Neural cell (in vitro differentiated cells): ENCODE measurements at regions not wholly inside any gene's neighbourhood (a gene's known extent, or its start where the extent isn't known, plus 50 kb on each side); places are given as distances from the start of the nearest gene placed in this dataset.

Experiments
- H2AFZ ChIP-seq: fragments of 200-600, 300-800 bp; sonication (generic), shearing (Covaris generic); 2 replicates; pipeline ENCODE4 v1.6.0; 2014; ENCODE audit warnings: low read depth, mild to moderate bottlenecking, antibody characterized with exemption, low read length, moderate library complexity
- H3F3A ChIP-seq: fragments of 200-600 bp; shearing (Covaris generic); 2 replicates; pipeline ENCODE4 v1.6.1; 2016; ENCODE audit warnings: mild to moderate bottlenecking, moderate library complexity, mixed read lengths, antibody characterized with exemption, low read length; ENCODE audit not compliant: insufficient read depth, poor library complexity, severe bottlenecking
- H3K27ac ChIP-seq: fragments of 200-600, 300-800 bp; sonication (generic), shearing (Covaris generic); 2 replicates; pipeline ENCODE4 v1.5.1; 2014; ENCODE audit warnings: mild to moderate bottlenecking, low read length, moderate library complexity
- H3K27me3 ChIP-seq: fragments of 300-800, 200-600 bp; sonication (generic), shearing (Covaris generic); 2 replicates; pipeline ENCODE4 v1.6.0; 2014; ENCODE audit warnings: mild to moderate bottlenecking, low read depth, low read length, moderate library complexity; ENCODE audit not compliant: insufficient read depth
- H3K36me3 ChIP-seq: fragments of 300-800, 200-600 bp; sonication (generic), shearing (Covaris generic); 2 replicates; pipeline ENCODE4 v1.5.1; 2014; ENCODE audit warnings: mild to moderate bottlenecking, antibody characterized with exemption, low read length, moderate library complexity; ENCODE audit not compliant: insufficient read depth
- H3K4me2 ChIP-seq: fragments of 300-800, 200-600 bp; sonication (generic), shearing (Covaris generic); 2 replicates; pipeline ENCODE4 v1.6.0; 2014; ENCODE audit warnings: mild to moderate bottlenecking, low read length
- H3K4me3 ChIP-seq: fragments of 300-800, 200-600 bp; sonication (generic), shearing (Covaris generic); 2 replicates; pipeline ENCODE4 v1.5.1; 2014; ENCODE audit warnings: mild to moderate bottlenecking, low read length, moderate library complexity
- H3K79me2 ChIP-seq: fragments of 200-600 bp; shearing (Covaris generic); replicated peaks from 2 replicates; pipeline ENCODE4 v1.6.0; 2014; ENCODE audit warnings: mild to moderate bottlenecking, low read length, moderate library complexity; ENCODE audit not compliant: insufficient read depth
- H3K9ac ChIP-seq: fragments of 300-800, 200-600 bp; sonication (generic), shearing (Covaris generic); 2 replicates; pipeline ENCODE4 v1.6.1; 2016; ENCODE audit warnings: mild to moderate bottlenecking, low read length, mixed read lengths
- H3K9me2 ChIP-seq: fragments of 200-600 bp; shearing (Covaris generic); 2 replicates; pipeline ENCODE4 v1.6.1; 2016; ENCODE audit warnings: mild to moderate bottlenecking, low read length, mixed read lengths; ENCODE audit not compliant: insufficient read depth
- H3K9me3 ChIP-seq: fragments of 200-600, 300-800 bp; sonication (generic), shearing (Covaris generic); 2 replicates; pipeline ENCODE4 v1.6.1; 2016; ENCODE audit warnings: mild to moderate bottlenecking, mixed run types, low read length, moderate library complexity, mixed read lengths
- H4K20me1 ChIP-seq: fragments of 200-600 bp; shearing (Covaris generic); 2 replicates; pipeline ENCODE4 v1.6.1; 2016; ENCODE audit warnings: mild to moderate bottlenecking, mixed run types; ENCODE audit not compliant: insufficient read depth
- CTCF ChIP-seq: fragments of 450-650 bp; IDR thresholded peaks from 2 replicates; pipeline ENCODE4 v1.5.1; 2014; ENCODE audit warnings: antibody characterized with exemption, mild to moderate bottlenecking, moderate library complexity; ENCODE audit not compliant: poor library complexity, severe bottlenecking
- EP300 ChIP-seq: fragments of 450-650 bp; conservative IDR thresholded peaks from 2 replicates; pipeline ENCODE4 v1.6.1; 2014; ENCODE audit warnings: antibody characterized with exemption, mild to moderate bottlenecking, moderate library complexity; ENCODE audit not compliant: poor library complexity, severe bottlenecking
- EZH2 ChIP-seq: fragments of 200-600, 300-800 bp; shearing (Covaris generic), sonication (generic); IDR thresholded peaks from 2 replicates; pipeline ENCODE4 v1.6.1; 2014; ENCODE audit warnings: antibody characterized with exemption, low read length, borderline replicate concordance, mild to moderate bottlenecking; ENCODE audit not compliant: insufficient read depth, poor library complexity, severe bottlenecking
- MXI1 ChIP-seq: fragments of 450-650 bp; conservative IDR thresholded peaks from 2 replicates; pipeline ENCODE4 v1.6.1; 2014; ENCODE audit warnings: antibody characterized with exemption, mild to moderate bottlenecking; ENCODE audit not compliant: poor library complexity, severe bottlenecking
- POLR2AphosphoS5 ChIP-seq: IDR thresholded peaks from 2 replicates; pipeline ENCODE4 v1.6.1; 2012
- RAD21 ChIP-seq: fragments of 450-650 bp; conservative IDR thresholded peaks from 2 replicates; pipeline ENCODE4 v1.6.1; 2014; ENCODE audit warnings: antibody characterized with exemption, mild to moderate bottlenecking, moderate library complexity
- REST ChIP-seq: IDR thresholded peaks from 2 replicates; pipeline ENCODE4 v1.6.1; 2012; ENCODE audit warnings: borderline replicate concordance
- SMC3 ChIP-seq: fragments of 450-650 bp; conservative IDR thresholded peaks from 2 replicates; pipeline ENCODE4 v1.6.1; 2014; ENCODE audit warnings: antibody characterized with exemption, mild to moderate bottlenecking, moderate library complexity; ENCODE audit not compliant: poor library complexity
- TAF1 ChIP-seq: IDR thresholded peaks from 2 replicates; pipeline ENCODE4 v1.6.1; 2012; ENCODE audit warnings: low read depth

GRCh38 chrY:19076846-19077697 lies 303.5 kb upstream of the HSFY2 start:
- H3K4me3 ChIP-seq = no peak overlapping the region
- H3F3A ChIP-seq = no peaks in the 10 kb centered on the region
- no peaks in the 10 kb centered on the region for H3K9me3 ChIP-seq
- H3K79me2 ChIP-seq = no peaks in the 10 kb centered on the region
- no peak overlapping the region for H3K27ac ChIP-seq
- no peaks in the 10 kb centered on the region for H3K9me2 ChIP-seq
- H3K9ac ChIP-seq = no peak overlapping the region
- no peaks in the 10 kb centered on the region for H3K27me3 ChIP-seq
- H3K36me3 ChIP-seq = no peaks in the 10 kb centered on the region
- TF ChIP-seq POLR2AphosphoS5 (no peak), EP300 (no peak), TAF1 (no peak), RAD21 (no peak), CTCF (no peak), REST (no peak), MXI1 (no peak), EZH2 (no peak), SMC3 (no peak)
- no peak overlapping the region for H2AFZ ChIP-seq
- H4K20me1 ChIP-seq = no peaks in the 10 kb centered on the region
- H3K4me2 ChIP-seq = no peak overlapping the region

- no peaks in the 10 kb centered on the region for H3K9me3 ChIP-seq
- no peaks in the 10 kb centered on the region for H4K20me1 ChIP-seq
- peak overlapping the region; percentile 66 for H3K27ac ChIP-seq
- H3K9ac ChIP-seq = peak overlapping the region; percentile 63
- H3F3A ChIP-seq = no peaks in the 10 kb centered on the region
- H3K4me2 ChIP-seq = peak overlapping the region; percentile 10
- H3K4me3 ChIP-seq = peak overlapping the region; percentile 67
- H3K27me3 ChIP-seq = no peaks in the 10 kb centered on the region
- no peaks in the 10 kb centered on the region for H3K79me2 ChIP-seq
- no peaks in the 10 kb centered on the region for H3K36me3 ChIP-seq
- H3K9me2 ChIP-seq = no peaks in the 10 kb centered on the region
- peak overlapping the region; percentile 56 for H2AFZ ChIP-seq
- TF ChIP-seq EP300 = no peak
- peak; percentile 19 for TF ChIP-seq RAD21
- peak; percentile 63 for TF ChIP-seq MXI1
Measured at GRCh38 chrY:19075471-19076253, 302.1 kb upstream of the HSFY2 start.
